SKM-1 treated with dmso at 0.1 percent for 144 hours (cell line): ENCODE measurements at regions not wholly inside any gene's neighbourhood (a gene's known extent, or its start where the extent isn't known, plus 50 kb on each side); places are given as distances from the start of the nearest gene placed in this dataset.
"Not testable (repeated sequence)": the region's sequence is repeated elsewhere in the genome, so short reads cannot be mapped to it uniquely, and the experiment has no call there.

ENCODE experiments used
- DNase-seq: peaks from one replicate; lab custom pipeline; 2025; ENCODE audit not compliant: unreplicated experiment; lab: John Stamatoyannopoulos, UW

- no peak for DNase-seq
Measured at GRCh38 chrX:7640392-7640791, 202.6 kb upstream of the VCX start.

- no peak for DNase-seq
Measured at GRCh38 chrX:7638078-7638710, 204.8 kb upstream of the VCX start.

GRCh38 chrX:7637066-7637465 is 205.9 kb upstream of the VCX start:
- DNase-seq: no peak

GRCh38 chrX:7635604-7636003 is 207.4 kb upstream of the VCX start:
- no peak for DNase-seq

GRCh38 chrX:7620560-7620959 is 222.4 kb upstream of the VCX start:
- no peak for DNase-seq

- DNase-seq: no peak
Measured at GRCh38 chrX:7617994-7618393, 225.0 kb upstream of the VCX start.

GRCh38 chrX:7614616-7615015 is 228.4 kb upstream of the VCX start:
- no peak for DNase-seq

GRCh38 chrX:7608625-7609024 is 234.3 kb upstream of the VCX start:
- DNase-seq: not testable (repeated sequence)

- no peak for DNase-seq
Measured at GRCh38 chrX:7606039-7606652, 236.8 kb upstream of the VCX start.

- DNase-seq: no peak
Measured at GRCh38 chrX:7603387-7603786, 239.6 kb upstream of the VCX start.

GRCh38 chrX:7596822-7597221 is 246.1 kb upstream of the VCX start:
- DNase-seq: no peak

- not testable (repeated sequence) for DNase-seq
Measured at GRCh38 chrX:7593370-7593769, 249.6 kb upstream of the VCX start.

GRCh38 chrX:7586126-7586525 is 256.8 kb upstream of the VCX start:
- DNase-seq: no peak

- DNase-seq: no peak
Measured at GRCh38 chrX:7582191-7582590, 260.8 kb upstream of the VCX start.

- DNase-seq: no peak
Measured at GRCh38 chrX:7580127-7580526, 262.8 kb upstream of the VCX start.

- DNase-seq: no peak
Measured at GRCh38 chrX:7574325-7574724, 268.6 kb upstream of the VCX start.

GRCh38 chrX:7570432-7571029 is 272.4 kb upstream of the VCX start:
- DNase-seq: no peak

- no peak for DNase-seq
Measured at GRCh38 chrX:7568597-7568996, 274.4 kb upstream of the VCX start.

- DNase-seq: no peak
Measured at GRCh38 chrX:7568130-7568529, 274.8 kb upstream of the VCX start.

GRCh38 chrX:7552760-7553159 is 290.2 kb upstream of the VCX start:
- DNase-seq: no peak

GRCh38 chrX:7546551-7547080 is 296.4 kb upstream of the VCX start:
- no peak for DNase-seq

GRCh38 chrX:7545564-7545963 is 297.4 kb upstream of the VCX start:
- DNase-seq: no peak
